Ascending aorta (tissue), 2 donors: ENCODE measurements at regions not wholly inside any gene's neighbourhood (a gene's known extent, or its start where the extent isn't known, plus 50 kb on each side); places are given as distances from the start of the nearest gene placed in this dataset.
A peak's percentile ranks its signal among the peaks of the same experiment; 100 is the strongest.

Experiments used
- DNase-seq, 2 donors: peaks; one replicate each; pipeline ENCODE4 v3.0.0-alpha.2; 2019; ENCODE audit warnings: low spot score in 2 of 2
- H3K27ac ChIP-seq, 2 donors: fragments of 200-600 bp; sonication (generic); one replicate each; pipeline ENCODE4 v1.5.1; 2016 to 2017; ENCODE audit warnings: mild to moderate bottlenecking in 1 of 2
- H3K27me3 ChIP-seq: fragments of 200-600 bp; sonication (generic); one replicate; pipeline ENCODE4 v1.5.1; 2017
- H3K36me3 ChIP-seq, 2 donors: fragments of 200-600 bp; sonication (generic); one replicate each; pipeline ENCODE4 v1.5.1; 2016
- H3K4me1 ChIP-seq, 2 donors: fragments of 200-600 bp; sonication (generic); one replicate each; pipeline ENCODE4 v1.5.1; 2016 to 2017; ENCODE audit warnings: mild to moderate bottlenecking in 1 of 2
- H3K4me3 ChIP-seq, 2 donors: fragments of 200-600 bp; sonication (generic); one replicate each; pipeline ENCODE4 v1.5.1; 2016 to 2017; ENCODE audit warnings: mild to moderate bottlenecking in 1 of 2
- H3K9me3 ChIP-seq, 2 donors: fragments of 200-600 bp; sonication (generic); one replicate each; pipeline ENCODE4 v1.5.1; 2016
- intact Hi-C: fragments of 100-400 bp; cut with DNase I; formaldehyde crosslinking; loops from one replicate; pipeline ENCODE4 v1.15.1; 2023
- TF ChIP-seq, protein P1 (sequence below), 3 experiments: fragments of 200-600 bp in 2 of 3; fragments of 450-650 bp in 1 of 3; sonication (generic) in 2 of 3; IDR thresholded peaks; one replicate each; pipeline ENCODE4 v1.5.1; 2016 to 2019; ENCODE audit warnings: antibody characterized with exemption in 3 of 3, mild to moderate bottlenecking in 1 of 3, moderate library complexity in 1 of 3

DNA sequence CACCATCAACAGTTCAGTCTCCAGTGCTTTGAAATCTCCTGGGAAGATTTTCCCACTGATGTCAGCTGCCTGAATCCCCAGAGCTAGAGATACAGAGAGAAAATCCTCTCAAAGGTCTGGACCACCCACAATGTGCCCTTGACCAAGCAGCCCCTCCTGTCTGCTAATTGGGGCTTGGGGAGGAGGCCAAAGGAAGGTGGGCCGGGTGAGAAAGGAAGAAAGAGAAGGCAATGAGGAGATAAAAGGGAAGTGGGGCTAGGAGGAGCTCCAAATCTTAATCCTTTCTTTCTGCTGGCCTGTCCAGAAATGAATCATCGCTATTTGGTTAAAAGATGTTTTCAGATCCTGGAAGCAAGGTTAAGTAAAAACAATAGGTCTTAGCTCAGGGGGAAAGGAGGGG, 322.9 kb downstream of the BCL11B start:
- intact Hi-C loops = no loop called here

DNA sequence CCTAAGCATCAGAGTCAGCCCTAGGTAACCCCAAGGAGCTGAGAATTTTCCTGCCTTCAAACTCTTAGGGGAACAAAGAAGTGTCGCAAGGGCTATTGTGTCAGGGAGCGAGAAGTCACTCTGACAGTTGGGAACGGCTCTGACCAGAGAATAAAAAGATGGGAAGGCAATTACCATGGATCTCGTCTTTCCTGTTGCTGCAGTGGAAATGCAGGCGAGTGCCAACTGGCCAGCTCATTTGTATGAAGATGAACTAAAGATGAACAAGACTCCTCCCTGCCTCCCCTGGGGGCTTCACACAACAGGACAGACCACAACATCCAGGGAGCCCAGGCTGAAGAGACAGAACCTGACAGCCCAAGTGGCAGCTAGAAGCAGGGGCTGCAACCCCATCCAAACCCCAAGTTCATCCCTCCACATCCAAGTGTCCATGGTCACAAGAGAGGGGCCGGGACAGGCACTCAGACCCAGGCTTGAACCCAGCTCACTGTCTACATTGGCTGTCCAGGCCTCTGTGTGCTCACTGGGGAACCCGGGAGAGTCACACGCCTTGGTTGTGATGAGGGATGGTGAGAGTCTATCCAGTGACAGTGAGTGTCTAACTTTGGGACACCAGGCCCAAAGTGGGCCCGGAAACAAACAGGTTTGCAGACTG, 322.4 kb downstream of the BCL11B start:
- H3K27me3 ChIP-seq = no peaks in the 10 kb centered on the region
- H3K36me3 ChIP-seq = no peaks in the 10 kb centered on the region
- intact Hi-C loops = no loop called here
- H3K4me3 ChIP-seq = no peak overlapping the region
- H3K4me1 ChIP-seq = peaks cover 4 to 10% of the 10 kb centered on the region in 2 donors
- no peak overlapping the region for H3K27ac ChIP-seq
- TF ChIP-seq, protein P1, sequence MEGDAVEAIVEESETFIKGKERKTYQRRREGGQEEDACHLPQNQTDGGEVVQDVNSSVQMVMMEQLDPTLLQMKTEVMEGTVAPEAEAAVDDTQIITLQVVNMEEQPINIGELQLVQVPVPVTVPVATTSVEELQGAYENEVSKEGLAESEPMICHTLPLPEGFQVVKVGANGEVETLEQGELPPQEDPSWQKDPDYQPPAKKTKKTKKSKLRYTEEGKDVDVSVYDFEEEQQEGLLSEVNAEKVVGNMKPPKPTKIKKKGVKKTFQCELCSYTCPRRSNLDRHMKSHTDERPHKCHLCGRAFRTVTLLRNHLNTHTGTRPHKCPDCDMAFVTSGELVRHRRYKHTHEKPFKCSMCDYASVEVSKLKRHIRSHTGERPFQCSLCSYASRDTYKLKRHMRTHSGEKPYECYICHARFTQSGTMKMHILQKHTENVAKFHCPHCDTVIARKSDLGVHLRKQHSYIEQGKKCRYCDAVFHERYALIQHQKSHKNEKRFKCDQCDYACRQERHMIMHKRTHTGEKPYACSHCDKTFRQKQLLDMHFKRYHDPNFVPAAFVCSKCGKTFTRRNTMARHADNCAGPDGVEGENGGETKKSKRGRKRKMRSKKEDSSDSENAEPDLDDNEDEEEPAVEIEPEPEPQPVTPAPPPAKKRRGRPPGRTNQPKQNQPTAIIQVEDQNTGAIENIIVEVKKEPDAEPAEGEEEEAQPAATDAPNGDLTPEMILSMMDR (IDR thresholded peaks at IDR 0.05) = no peak
- H3K9me3 ChIP-seq = no peaks in the 10 kb centered on the region
- DNase-seq = peak in 1 of 2 donors; percentile 56

More for the DNA sequence above, 322.9 kb downstream of the BCL11B start:
- no peak overlapping the region for H3K27ac ChIP-seq
- peak in 1 of 2 donors; percentile 11 for DNase-seq
- no peaks in the 10 kb centered on the region for H3K9me3 ChIP-seq
- no peaks in the 10 kb centered on the region for H3K36me3 ChIP-seq
- H3K4me3 ChIP-seq = no peak overlapping the region
- TF ChIP-seq, protein P1 (IDR thresholded peaks at IDR 0.05) = no peak
- peaks cover 4 to 10% of the 10 kb centered on the region in 2 donors for H3K4me1 ChIP-seq
- H3K27me3 ChIP-seq = no peaks in the 10 kb centered on the region

DNA sequence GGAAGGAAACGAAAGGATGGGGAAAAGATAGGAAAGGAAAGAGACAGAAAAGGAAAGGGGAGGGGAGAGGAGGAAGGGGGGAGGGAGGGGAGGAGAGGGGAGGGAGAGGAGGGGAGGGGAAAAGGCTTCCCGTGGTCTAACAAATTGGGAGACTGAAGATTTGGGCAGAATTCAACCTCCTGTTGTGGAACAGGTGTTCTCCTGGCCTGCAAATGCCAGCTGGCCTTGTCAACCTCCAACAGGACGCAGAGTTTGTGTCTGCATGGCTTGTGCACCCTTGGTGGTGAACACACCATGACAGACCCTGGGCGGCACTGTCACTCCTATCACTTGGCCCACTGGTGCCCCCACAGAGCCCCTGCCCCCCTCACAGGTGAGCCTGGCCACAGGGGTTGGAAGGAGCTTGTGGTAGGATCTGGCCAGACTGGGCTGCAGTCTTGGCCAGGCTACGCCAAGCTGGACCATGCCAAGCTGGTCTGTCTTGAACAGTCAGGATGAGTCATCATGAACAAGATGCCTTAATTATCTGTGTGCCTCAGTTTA, 321.6 kb downstream of the BCL11B start:
- no peaks in the 10 kb centered on the region for H3K27me3 ChIP-seq
- H3K27ac ChIP-seq = no peak overlapping the region
- H3K4me1 ChIP-seq = peaks cover 4 to 10% of the 10 kb centered on the region in 2 donors
- H3K9me3 ChIP-seq = no peaks in the 10 kb centered on the region
- no peak overlapping the region for H3K4me3 ChIP-seq
- H3K36me3 ChIP-seq = no peaks in the 10 kb centered on the region
- intact Hi-C loops = no loop called here
- peak in 1 of 2 donors; percentile 58 for DNase-seq
- TF ChIP-seq, protein P1 (IDR thresholded peaks at IDR 0.05) = no peak

DNA sequence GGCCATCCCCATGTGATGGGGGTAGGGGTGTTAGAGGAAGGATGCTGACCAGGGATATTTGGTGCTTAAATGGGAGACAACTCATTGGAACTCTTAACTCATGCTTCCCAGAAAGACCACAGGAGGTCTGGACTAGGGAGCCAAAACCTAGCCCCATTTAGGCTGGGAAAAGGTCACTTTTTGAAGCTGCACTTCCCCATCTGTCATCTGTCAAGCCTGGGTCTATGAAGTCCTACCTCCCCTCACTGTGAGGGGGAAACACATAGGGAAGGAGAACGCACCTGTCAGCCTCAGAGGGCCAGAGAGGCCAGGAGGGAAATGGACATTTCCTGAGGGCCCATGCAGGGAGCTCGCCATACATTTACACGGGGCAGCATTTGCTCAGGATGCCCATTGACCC, 321.0 kb downstream of the BCL11B start:
- DNase-seq = peak in 1 of 2 donors; percentile 27

DNA sequence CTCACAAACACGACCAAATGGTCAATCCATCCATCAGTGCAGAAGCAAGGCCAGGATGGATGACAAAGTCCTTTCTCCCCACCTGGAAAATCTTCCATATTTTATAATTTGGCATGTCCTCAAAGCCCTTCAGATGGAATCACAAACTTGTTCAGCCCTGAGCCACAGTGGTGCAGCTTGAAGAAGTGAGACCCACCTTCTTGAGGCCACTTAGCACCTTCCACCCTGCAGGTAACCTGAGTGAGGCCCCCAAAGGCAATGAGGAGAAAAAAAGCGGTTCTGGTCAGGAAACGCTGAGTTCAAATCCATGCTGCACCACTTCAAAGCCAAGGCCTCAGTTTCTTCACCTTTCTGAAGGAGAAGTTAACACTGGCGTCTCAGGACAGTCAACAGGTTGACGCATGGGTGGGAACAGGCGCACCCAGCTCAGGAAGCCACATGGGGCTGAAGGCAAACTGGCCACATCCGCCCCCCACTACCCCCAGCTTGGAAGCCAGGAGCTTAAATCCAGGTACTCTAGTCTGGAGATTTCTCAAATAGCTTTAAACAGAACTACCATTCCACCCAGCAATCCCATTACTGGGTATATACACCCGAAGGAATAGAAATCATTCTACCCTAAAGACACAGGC, 320.4 kb downstream of the BCL11B start:
- Histone ChIP-seq H3K4me1 (peaks cover 4 to 10% of the 10 kb centered on the region in 2 donors), H3K4me3 (no peak overlapping the region), H3K9me3 (no peaks in the 10 kb centered on the region), H3K27ac (no peak overlapping the region), H3K36me3 (no peaks in the 10 kb centered on the region), H3K27me3 (no peaks in the 10 kb centered on the region)
- TF ChIP-seq, protein P1 (IDR thresholded peaks at IDR 0.05) = no peak
- intact Hi-C loops = loop anchor here (2.0 kb wide), 1 partner anchor 85 kb away; no protein-coding TSS in a partner anchor
- DNase-seq = peak in 1 of 2 donors; percentile 38

More for the DNA sequence above, 321.0 kb downstream of the BCL11B start:
- intact Hi-C loops = no loop called here
- Histone ChIP-seq H3K27me3 (no peaks in the 10 kb centered on the region), H3K27ac (no peak overlapping the region), H3K4me1 (peaks cover 4 to 10% of the 10 kb centered on the region in 2 donors), H3K4me3 (no peak overlapping the region), H3K36me3 (no peaks in the 10 kb centered on the region), H3K9me3 (no peaks in the 10 kb centered on the region)
- TF ChIP-seq, protein P1 (IDR thresholded peaks at IDR 0.05) = no peak
